ENCODE measurements at regions not wholly inside any gene's neighbourhood (a gene's known extent, or its start where the extent isn't known, plus 50 kb on each side); places are given as distances from the start of the nearest gene placed in this dataset.

DNA sequence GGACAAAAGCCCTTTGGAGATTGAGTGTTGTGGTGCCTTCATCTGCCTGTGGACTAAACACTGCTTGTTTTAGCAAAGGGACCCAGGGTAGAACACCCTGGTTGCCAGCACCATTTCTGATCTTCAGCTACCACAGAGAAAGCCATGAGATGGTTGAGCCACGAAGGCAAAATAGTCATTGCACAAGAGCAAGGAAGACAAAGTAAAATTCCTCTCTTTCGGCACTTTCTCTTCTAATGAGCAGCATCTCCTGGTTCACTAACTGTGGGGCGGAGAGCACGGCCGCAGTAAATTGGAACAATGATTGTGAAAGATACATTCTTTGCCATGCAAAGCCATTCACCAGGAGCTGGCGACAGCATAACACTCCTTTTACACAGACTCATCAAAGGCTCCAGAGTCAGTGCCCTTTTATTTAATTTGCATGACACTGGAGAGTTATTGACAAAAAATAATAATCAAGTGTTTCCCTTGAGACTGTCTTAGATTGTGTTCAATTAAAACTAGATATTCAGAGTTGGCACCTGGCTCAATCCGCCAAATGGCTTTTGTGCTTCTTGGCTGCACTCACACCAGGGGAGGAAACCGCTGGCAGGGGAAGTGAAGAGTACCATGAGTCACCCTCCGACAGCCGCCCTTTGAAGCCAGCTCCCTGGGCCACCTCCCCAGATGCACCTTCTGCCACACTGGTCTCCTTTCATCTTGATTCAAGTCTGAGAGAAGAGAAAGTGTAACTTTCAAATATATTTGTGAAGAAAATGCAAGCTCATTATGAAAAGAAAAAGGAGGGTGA is 100.5 kb upstream of the MEIS1 start:
- no peak for TF ChIP-seq POLR2AphosphoS5 (IDR thresholded peaks at IDR 0.05; ENCODE audit: low read depth, low read length)
- TF ChIP-seq, protein P1, sequence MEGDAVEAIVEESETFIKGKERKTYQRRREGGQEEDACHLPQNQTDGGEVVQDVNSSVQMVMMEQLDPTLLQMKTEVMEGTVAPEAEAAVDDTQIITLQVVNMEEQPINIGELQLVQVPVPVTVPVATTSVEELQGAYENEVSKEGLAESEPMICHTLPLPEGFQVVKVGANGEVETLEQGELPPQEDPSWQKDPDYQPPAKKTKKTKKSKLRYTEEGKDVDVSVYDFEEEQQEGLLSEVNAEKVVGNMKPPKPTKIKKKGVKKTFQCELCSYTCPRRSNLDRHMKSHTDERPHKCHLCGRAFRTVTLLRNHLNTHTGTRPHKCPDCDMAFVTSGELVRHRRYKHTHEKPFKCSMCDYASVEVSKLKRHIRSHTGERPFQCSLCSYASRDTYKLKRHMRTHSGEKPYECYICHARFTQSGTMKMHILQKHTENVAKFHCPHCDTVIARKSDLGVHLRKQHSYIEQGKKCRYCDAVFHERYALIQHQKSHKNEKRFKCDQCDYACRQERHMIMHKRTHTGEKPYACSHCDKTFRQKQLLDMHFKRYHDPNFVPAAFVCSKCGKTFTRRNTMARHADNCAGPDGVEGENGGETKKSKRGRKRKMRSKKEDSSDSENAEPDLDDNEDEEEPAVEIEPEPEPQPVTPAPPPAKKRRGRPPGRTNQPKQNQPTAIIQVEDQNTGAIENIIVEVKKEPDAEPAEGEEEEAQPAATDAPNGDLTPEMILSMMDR (IDR thresholded peaks at IDR 0.05), result no peak
- TF ChIP-seq, protein P2, sequence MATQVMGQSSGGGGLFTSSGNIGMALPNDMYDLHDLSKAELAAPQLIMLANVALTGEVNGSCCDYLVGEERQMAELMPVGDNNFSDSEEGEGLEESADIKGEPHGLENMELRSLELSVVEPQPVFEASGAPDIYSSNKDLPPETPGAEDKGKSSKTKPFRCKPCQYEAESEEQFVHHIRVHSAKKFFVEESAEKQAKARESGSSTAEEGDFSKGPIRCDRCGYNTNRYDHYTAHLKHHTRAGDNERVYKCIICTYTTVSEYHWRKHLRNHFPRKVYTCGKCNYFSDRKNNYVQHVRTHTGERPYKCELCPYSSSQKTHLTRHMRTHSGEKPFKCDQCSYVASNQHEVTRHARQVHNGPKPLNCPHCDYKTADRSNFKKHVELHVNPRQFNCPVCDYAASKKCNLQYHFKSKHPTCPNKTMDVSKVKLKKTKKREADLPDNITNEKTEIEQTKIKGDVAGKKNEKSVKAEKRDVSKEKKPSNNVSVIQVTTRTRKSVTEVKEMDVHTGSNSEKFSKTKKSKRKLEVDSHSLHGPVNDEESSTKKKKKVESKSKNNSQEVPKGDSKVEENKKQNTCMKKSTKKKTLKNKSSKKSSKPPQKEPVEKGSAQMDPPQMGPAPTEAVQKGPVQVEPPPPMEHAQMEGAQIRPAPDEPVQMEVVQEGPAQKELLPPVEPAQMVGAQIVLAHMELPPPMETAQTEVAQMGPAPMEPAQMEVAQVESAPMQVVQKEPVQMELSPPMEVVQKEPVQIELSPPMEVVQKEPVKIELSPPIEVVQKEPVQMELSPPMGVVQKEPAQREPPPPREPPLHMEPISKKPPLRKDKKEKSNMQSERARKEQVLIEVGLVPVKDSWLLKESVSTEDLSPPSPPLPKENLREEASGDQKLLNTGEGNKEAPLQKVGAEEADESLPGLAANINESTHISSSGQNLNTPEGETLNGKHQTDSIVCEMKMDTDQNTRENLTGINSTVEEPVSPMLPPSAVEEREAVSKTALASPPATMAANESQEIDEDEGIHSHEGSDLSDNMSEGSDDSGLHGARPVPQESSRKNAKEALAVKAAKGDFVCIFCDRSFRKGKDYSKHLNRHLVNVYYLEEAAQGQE (IDR thresholded peaks at IDR 0.05; ENCODE audit: low read depth, low read length), result no peak
